GM23338 (cell line): ENCODE measurements at regions not wholly inside any gene's neighbourhood (a gene's known extent, or its start where the extent isn't known, plus 50 kb on each side); places are given as distances from the start of the nearest gene placed in this dataset.

Experiments used
- ATAC-seq: fragments of 200-7000 bp; cut with Tn5 transposase; 3 replicates; pipeline ENCODE4 v1.9.1; 2020
- DNase-seq: peaks from one replicate; pipeline ENCODE4 v3.0.0-alpha.2; 2015; ENCODE audit warnings: low spot score
- H2AFZ ChIP-seq: fragments of 200-600 bp; sonication (generic); 2 replicates; pipeline ENCODE4 v1.8.0; 2016; ENCODE audit warnings: antibody characterized with exemption, mild to moderate bottlenecking, moderate library complexity
- H3F3A ChIP-seq: fragments of 200-600 bp; sonication (generic); replicated peaks from 2 replicates; pipeline ENCODE4 v1.8.0; 2017; ENCODE audit warnings: antibody characterized with exemption, mixed run types, low read depth
- H3K27ac ChIP-seq: fragments of 200-600 bp; sonication (generic); 2 replicates; pipeline ENCODE4 v1.6.1; 2016; ENCODE audit warnings: low read depth
- H3K27me3 ChIP-seq: fragments of 200-600 bp; sonication (generic); 2 replicates; pipeline ENCODE4 v1.8.0; 2016; ENCODE audit warnings: mild to moderate bottlenecking, mixed run types, moderate library complexity; ENCODE audit not compliant: insufficient read depth
- H3K36me3 ChIP-seq: fragments of 200-600 bp; sonication (generic); 2 replicates; pipeline ENCODE4 v1.8.0; 2016; ENCODE audit warnings: mild to moderate bottlenecking; ENCODE audit not compliant: insufficient read depth
- H3K4me1 ChIP-seq: fragments of 200-600 bp; sonication (generic); 2 replicates; pipeline ENCODE4 v1.8.0; 2016; ENCODE audit warnings: mild to moderate bottlenecking, moderate library complexity; ENCODE audit not compliant: insufficient read depth
- H3K4me2 ChIP-seq: fragments of 200-600 bp; sonication (generic); 2 replicates; pipeline ENCODE4 v1.7.1; 2017; ENCODE audit warnings: mixed run types
- H3K4me3 ChIP-seq: fragments of 200-600 bp; sonication (generic); 2 replicates; pipeline ENCODE4 v1.6.1; 2016; ENCODE audit warnings: mixed run types
- H3K79me2 ChIP-seq: fragments of 200-600 bp; sonication (generic); replicated peaks from 2 replicates; pipeline ENCODE4 v1.8.0; 2017; ENCODE audit warnings: mild to moderate bottlenecking; ENCODE audit not compliant: insufficient read depth
- H3K9me2 ChIP-seq: fragments of 200-600 bp; sonication (generic); 2 replicates; pipeline ENCODE4 v1.8.0; 2017; ENCODE audit not compliant: insufficient read depth
- H4K20me1 ChIP-seq: fragments of 200-600 bp; sonication (generic); replicated peaks from 2 replicates; pipeline ENCODE4 v1.8.0; 2017; ENCODE audit warnings: mild to moderate bottlenecking; ENCODE audit not compliant: insufficient read depth
- H3K27ac Mint-ChIP-seq: 2 replicates; pipeline ENCODE4 v1.8.0; 2020; ENCODE audit warnings: inconsistent platforms, mild to moderate bottlenecking, moderate library complexity, mixed read lengths
- H3K27me3 Mint-ChIP-seq: 3 replicates; pipeline ENCODE4 v1.8.0; 2022; ENCODE audit warnings: low read depth, mild to moderate bottlenecking, moderate library complexity, mixed read lengths, inconsistent platforms; ENCODE audit not compliant: insufficient read depth, poor library complexity
- H3K36me3 Mint-ChIP-seq: 3 replicates; pipeline ENCODE4 v1.8.0; 2021; ENCODE audit warnings: low read depth, mild to moderate bottlenecking, inconsistent platforms, moderate library complexity, mixed read lengths
- H3K4me1 Mint-ChIP-seq: 3 replicates; pipeline ENCODE4 v1.8.0; 2020; ENCODE audit warnings: mild to moderate bottlenecking, inconsistent platforms, mixed read lengths
- H3K4me3 Mint-ChIP-seq: 3 replicates; pipeline ENCODE4 v1.8.0; 2021; ENCODE audit warnings: moderate library complexity, mild to moderate bottlenecking, inconsistent platforms, mixed read lengths
- H3K9me3 Mint-ChIP-seq: 3 replicates; pipeline ENCODE4 v1.8.0; 2020; ENCODE audit warnings: moderate library complexity, mild to moderate bottlenecking, inconsistent platforms, mixed read lengths
- EZH2 ChIP-seq: fragments of 200-600 bp; sonication (generic); IDR thresholded peaks from one replicate; pipeline ENCODE4 v1.8.0; 2017; ENCODE audit warnings: antibody characterized with exemption, mild to moderate bottlenecking, low read depth; ENCODE audit not compliant: unreplicated experiment
- POLR2AphosphoS5 ChIP-seq: IDR thresholded peaks from 2 replicates; pipeline ENCODE4 v1.6.1; 2016; ENCODE audit warnings: antibody characterized with exemption, low read depth
- STAT1 ChIP-seq: IDR thresholded peaks from one replicate; pipeline ENCODE4 v1.6.1; 2016; ENCODE audit warnings: antibody characterized with exemption; ENCODE audit not compliant: unreplicated experiment
- ZNF331 ChIP-seq: fragments of 250-450 bp; sonication (Bioruptor Pico); IDR thresholded peaks from 2 replicates; pipeline ENCODE4 v1.5.0; 2020; ENCODE audit warnings: low read depth, mild to moderate bottlenecking, moderate library complexity
- TF ChIP-seq, protein P1 (sequence below), 2 experiments: fragments of 200-600 bp in 1 of 2; sonication (generic) in 1 of 2; conservative IDR thresholded peaks; 2 replicates each; pipeline versions ENCODE4 v1.5.1 to v1.6.1; 2016 to 2017; ENCODE audit warnings: antibody characterized with exemption in 2 of 2, low read depth in 2 of 2, mild to moderate bottlenecking in 2 of 2, moderate library complexity in 1 of 2
- TF ChIP-seq, protein P2 (sequence below): fragments of 250-450 bp; sonication (Bioruptor Pico); IDR thresholded peaks from 2 replicates; pipeline ENCODE4 v1.5.0; 2020; ENCODE audit warnings: mild to moderate bottlenecking, moderate library complexity
- TF ChIP-seq, protein P3 (sequence below): IDR thresholded peaks from one replicate; pipeline ENCODE4 v1.6.1; 2018; ENCODE audit warnings: antibody characterized with exemption; ENCODE audit not compliant: unreplicated experiment

DNA sequence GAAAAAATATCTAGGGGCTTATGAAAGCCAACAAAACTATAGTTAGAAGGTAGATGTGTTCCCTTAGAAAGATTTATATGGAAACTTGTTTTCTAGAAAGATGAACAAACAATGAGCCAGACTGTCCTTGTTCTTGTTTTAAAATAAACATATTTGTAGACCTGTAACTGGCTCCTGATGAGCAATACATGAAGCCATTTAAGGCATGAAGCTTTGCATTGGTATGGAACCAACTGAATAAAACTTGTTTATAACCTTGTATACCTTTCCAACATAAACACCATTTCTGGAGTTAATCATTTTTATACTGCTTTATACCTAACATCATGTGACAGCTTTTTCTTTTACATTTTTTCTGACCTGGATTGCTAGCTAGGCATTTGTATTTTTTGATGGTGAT lies 247.8 kb downstream of the PRL start:
- Histone ChIP-seq H3K79me2 (no peaks in the 10 kb centered on the region), H3K9me2 (peaks cover 3% of the 10 kb centered on the region; the same call in 1 of the 2 replicates), H3K36me3 (no peaks in the 10 kb centered on the region), H3F3A (no peaks in the 10 kb centered on the region), H4K20me1 (no peaks in the 10 kb centered on the region), H2AFZ (no peak overlapping the region), H3K4me1 (no peaks in the 10 kb centered on the region; the same call in 1 of the 2 replicates), H3K27ac (no peak overlapping the region), H3K4me2 (no peak overlapping the region), H3K4me3 (no peak overlapping the region), H3K27me3 (no peaks in the 10 kb centered on the region)
- Mint-ChIP-seq H3K9me3 (no peaks in the 10 kb centered on the region), H3K4me3 (no peak overlapping the region), H3K27ac (no peak overlapping the region), H3K27me3 (no peaks in the 10 kb centered on the region), H3K36me3 (peaks cover 8% of the 10 kb centered on the region; the same call in 2 of the 3 replicates), H3K4me1 (peaks cover 7% of the 10 kb centered on the region)
- no peak for ATAC-seq
- no peak for DNase-seq
- TF ChIP-seq, protein P1, sequence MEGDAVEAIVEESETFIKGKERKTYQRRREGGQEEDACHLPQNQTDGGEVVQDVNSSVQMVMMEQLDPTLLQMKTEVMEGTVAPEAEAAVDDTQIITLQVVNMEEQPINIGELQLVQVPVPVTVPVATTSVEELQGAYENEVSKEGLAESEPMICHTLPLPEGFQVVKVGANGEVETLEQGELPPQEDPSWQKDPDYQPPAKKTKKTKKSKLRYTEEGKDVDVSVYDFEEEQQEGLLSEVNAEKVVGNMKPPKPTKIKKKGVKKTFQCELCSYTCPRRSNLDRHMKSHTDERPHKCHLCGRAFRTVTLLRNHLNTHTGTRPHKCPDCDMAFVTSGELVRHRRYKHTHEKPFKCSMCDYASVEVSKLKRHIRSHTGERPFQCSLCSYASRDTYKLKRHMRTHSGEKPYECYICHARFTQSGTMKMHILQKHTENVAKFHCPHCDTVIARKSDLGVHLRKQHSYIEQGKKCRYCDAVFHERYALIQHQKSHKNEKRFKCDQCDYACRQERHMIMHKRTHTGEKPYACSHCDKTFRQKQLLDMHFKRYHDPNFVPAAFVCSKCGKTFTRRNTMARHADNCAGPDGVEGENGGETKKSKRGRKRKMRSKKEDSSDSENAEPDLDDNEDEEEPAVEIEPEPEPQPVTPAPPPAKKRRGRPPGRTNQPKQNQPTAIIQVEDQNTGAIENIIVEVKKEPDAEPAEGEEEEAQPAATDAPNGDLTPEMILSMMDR (conservative IDR thresholded peaks at IDR 0.05; ENCODE audit: low read depth in 2 of 2) = no peak
- TF ChIP-seq, protein P2, sequence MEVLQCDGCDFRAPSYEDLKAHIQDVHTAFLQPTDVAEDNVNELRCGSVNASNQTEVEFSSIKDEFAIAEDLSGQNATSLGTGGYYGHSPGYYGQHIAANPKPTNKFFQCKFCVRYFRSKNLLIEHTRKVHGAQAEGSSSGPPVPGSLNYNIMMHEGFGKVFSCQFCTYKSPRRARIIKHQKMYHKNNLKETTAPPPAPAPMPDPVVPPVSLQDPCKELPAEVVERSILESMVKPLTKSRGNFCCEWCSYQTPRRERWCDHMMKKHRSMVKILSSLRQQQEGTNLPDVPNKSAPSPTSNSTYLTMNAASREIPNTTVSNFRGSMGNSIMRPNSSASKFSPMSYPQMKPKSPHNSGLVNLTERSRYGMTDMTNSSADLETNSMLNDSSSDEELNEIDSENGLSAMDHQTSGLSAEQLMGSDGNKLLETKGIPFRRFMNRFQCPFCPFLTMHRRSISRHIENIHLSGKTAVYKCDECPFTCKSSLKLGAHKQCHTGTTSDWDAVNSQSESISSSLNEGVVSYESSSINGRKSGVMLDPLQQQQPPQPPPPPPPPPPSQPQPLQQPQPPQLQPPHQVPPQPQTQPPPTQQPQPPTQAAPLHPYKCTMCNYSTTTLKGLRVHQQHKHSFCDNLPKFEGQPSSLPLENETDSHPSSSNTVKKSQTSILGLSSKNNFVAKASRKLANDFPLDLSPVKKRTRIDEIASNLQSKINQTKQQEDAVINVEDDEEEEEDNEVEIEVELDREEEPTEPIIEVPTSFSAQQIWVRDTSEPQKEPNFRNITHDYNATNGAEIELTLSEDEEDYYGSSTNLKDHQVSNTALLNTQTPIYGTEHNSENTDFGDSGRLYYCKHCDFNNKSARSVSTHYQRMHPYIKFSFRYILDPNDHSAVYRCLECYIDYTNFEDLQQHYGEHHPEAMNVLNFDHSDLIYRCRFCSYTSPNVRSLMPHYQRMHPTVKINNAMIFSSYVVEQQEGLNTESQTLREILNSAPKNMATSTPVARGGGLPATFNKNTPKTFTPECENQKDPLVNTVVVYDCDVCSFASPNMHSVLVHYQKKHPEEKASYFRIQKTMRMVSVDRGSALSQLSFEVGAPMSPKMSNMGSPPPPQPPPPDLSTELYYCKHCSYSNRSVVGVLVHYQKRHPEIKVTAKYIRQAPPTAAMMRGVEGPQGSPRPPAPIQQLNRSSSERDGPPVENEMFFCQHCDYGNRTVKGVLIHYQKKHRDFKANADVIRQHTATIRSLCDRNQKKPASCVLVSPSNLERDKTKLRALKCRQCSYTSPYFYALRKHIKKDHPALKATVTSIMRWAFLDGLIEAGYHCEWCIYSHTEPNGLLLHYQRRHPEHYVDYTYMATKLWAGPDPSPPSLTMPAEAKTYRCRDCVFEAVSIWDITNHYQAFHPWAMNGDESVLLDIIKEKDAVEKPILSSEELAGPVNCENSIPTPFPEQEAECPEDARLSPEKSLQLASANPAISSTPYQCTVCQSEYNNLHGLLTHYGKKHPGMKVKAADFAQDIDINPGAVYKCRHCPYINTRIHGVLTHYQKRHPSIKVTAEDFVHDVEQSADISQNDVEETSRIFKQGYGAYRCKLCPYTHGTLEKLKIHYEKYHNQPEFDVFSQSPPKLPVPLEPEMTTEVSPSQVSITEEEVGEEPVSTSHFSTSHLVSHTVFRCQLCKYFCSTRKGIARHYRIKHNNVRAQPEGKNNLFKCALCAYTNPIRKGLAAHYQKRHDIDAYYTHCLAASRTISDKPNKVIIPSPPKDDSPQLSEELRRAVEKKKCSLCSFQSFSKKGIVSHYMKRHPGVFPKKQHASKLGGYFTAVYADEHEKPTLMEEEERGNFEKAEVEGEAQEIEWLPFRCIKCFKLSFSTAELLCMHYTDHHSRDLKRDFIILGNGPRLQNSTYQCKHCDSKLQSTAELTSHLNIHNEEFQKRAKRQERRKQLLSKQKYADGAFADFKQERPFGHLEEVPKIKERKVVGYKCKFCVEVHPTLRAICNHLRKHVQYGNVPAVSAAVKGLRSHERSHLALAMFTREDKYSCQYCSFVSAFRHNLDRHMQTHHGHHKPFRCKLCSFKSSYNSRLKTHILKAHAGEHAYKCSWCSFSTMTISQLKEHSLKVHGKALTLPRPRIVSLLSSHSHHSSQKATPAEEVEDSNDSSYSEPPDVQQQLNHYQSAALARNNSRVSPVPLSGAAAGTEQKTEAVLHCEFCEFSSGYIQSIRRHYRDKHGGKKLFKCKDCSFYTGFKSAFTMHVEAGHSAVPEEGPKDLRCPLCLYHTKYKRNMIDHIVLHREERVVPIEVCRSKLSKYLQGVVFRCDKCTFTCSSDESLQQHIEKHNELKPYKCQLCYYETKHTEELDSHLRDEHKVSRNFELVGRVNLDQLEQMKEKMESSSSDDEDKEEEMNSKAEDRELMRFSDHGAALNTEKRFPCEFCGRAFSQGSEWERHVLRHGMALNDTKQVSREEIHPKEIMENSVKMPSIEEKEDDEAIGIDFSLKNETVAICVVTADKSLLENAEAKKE (CRISPR knock-in tag) = no peak
- no peak for TF ChIP-seq EZH2
- TF ChIP-seq ZNF331 (CRISPR knock-in tag) = no peak
- TF ChIP-seq, protein P3, sequence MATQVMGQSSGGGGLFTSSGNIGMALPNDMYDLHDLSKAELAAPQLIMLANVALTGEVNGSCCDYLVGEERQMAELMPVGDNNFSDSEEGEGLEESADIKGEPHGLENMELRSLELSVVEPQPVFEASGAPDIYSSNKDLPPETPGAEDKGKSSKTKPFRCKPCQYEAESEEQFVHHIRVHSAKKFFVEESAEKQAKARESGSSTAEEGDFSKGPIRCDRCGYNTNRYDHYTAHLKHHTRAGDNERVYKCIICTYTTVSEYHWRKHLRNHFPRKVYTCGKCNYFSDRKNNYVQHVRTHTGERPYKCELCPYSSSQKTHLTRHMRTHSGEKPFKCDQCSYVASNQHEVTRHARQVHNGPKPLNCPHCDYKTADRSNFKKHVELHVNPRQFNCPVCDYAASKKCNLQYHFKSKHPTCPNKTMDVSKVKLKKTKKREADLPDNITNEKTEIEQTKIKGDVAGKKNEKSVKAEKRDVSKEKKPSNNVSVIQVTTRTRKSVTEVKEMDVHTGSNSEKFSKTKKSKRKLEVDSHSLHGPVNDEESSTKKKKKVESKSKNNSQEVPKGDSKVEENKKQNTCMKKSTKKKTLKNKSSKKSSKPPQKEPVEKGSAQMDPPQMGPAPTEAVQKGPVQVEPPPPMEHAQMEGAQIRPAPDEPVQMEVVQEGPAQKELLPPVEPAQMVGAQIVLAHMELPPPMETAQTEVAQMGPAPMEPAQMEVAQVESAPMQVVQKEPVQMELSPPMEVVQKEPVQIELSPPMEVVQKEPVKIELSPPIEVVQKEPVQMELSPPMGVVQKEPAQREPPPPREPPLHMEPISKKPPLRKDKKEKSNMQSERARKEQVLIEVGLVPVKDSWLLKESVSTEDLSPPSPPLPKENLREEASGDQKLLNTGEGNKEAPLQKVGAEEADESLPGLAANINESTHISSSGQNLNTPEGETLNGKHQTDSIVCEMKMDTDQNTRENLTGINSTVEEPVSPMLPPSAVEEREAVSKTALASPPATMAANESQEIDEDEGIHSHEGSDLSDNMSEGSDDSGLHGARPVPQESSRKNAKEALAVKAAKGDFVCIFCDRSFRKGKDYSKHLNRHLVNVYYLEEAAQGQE = no peak
- no peak for TF ChIP-seq STAT1
- no peak for TF ChIP-seq POLR2AphosphoS5
